OCI-LY3 (cell line): ENCODE measurements at regions not wholly inside any gene's neighbourhood (a gene's known extent, or its start where the extent isn't known, plus 50 kb on each side); places are given as distances from the start of the nearest gene placed in this dataset.

Experiments
- CTCF ChIP-seq: fragments of 200-600, 300-600 bp; sonication (generic); IDR thresholded peaks from 2 replicates; pipeline ENCODE4 v1.5.1; 2014; ENCODE audit warnings: antibody characterized with exemption, low read length, low read depth
- EZH2phosphoT487 ChIP-seq: fragments of 200-600 bp; shearing (Covaris generic); IDR thresholded peaks from 2 replicates; pipeline ENCODE4 v1.6.1; 2018; ENCODE audit warnings: antibody characterized with exemption, mixed run types, low read depth

- TF ChIP-seq CTCF (no peak), EZH2phosphoT487 (no peak)
These were observed 386.3 kb upstream of the TMCO5A start for GRCh38 chr15:37548116-37548515.
